T-cell (primary cell): ENCODE measurements at regions not wholly inside any gene's neighbourhood (a gene's known extent, or its start where the extent isn't known, plus 50 kb on each side); places are given as distances from the start of the nearest gene placed in this dataset.

Experiments
- ATAC-seq, 4 experiments: fragments of 200-7000 bp in 3 of 4; fragments of 150-1000 bp in 1 of 4; cut with Tn5 transposase; replicated peaks in 1 of 4; 1 replicate in 3 of 4; 2 replicates in 1 of 4; pipeline ENCODE4 v1.10.0; 2021; ENCODE audit warnings: moderate library complexity in 3 of 4, mild to moderate bottlenecking in 2 of 4, moderate number of reproducible peaks in 1 of 4
- CTCF ChIA-PET, 2 donors: fragments of 300-600 bp; sonication (Branson Sonifier 250); formaldehyde crosslinking; loops; one replicate each; lab custom pipeline; 2022; ENCODE audit warnings: antibody characterized with exemption in 2 of 2; lab: Charles Lee
- POLR2A ChIA-PET, 2 donors: fragments of 300-600 bp; sonication (Branson Sonifier 250); formaldehyde crosslinking; loops; one replicate each; lab custom pipeline; 2022; ENCODE audit warnings: antibody characterized with exemption in 2 of 2; lab: Charles Lee
- DNase-seq, 35 experiments: peaks; one replicate each; pipeline versions ENCODE4 v3.0.0 to v3.0.0-alpha.2; 2013 to 2023
- H3K27ac ChIP-seq: one replicate; pipeline ENCODE4 v1.5.1; 2013; ENCODE audit warnings: low read length
- H3K27me3 ChIP-seq, 2 experiments: replicated peaks in 1 of 2; 1 replicate in 1 of 2; 2 replicates in 1 of 2; pipeline versions ENCODE4 v1.6.1 to v1.7.0; 2013; ENCODE audit warnings: low read length in 1 of 2, mixed read lengths in 1 of 2; ENCODE audit not compliant: control insufficient read depth in 2 of 2, insufficient read depth in 2 of 2; ENCODE audit errors: extremely low read depth in 1 of 2
- H3K36me3 ChIP-seq, 2 donors: 1 replicate in 1 of 2; 2 replicates in 1 of 2; pipeline versions ENCODE4 v1.6.1 to v1.7.0; 2013; ENCODE audit warnings: low read length in 1 of 2; ENCODE audit not compliant: control insufficient read depth in 2 of 2, insufficient read depth in 1 of 2; ENCODE audit errors: extremely low read depth in 1 of 2
- H3K4me1 ChIP-seq, 2 experiments: 1 replicate in 1 of 2; 2 replicates in 1 of 2; pipeline versions ENCODE4 v1.6.1 to v1.7.0; 2013; ENCODE audit warnings: low read length in 2 of 2, mixed read lengths in 1 of 2; ENCODE audit not compliant: insufficient read depth in 2 of 2, control insufficient read depth in 1 of 2; ENCODE audit errors: extremely low read depth in 1 of 2
- H3K4me3 ChIP-seq, 2 donors: 1 replicate in 1 of 2; 2 replicates in 1 of 2; pipeline versions ENCODE4 v1.5.1 to v1.7.0; 2013; ENCODE audit warnings: mild to moderate bottlenecking in 2 of 2, low read length in 1 of 2, moderate library complexity in 1 of 2; ENCODE audit not compliant: control insufficient read depth in 1 of 2; ENCODE audit errors: extremely low read depth in 1 of 2
- H3K9me3 ChIP-seq: 2 replicates; pipeline ENCODE4 v1.7.0; 2013
- H3K27ac Mint-ChIP-seq, 2 donors: one replicate each; pipeline ENCODE4 v1.8.0; 2020 to 2021; ENCODE audit warnings: mild to moderate bottlenecking in 2 of 2, mixed read lengths in 2 of 2
- H3K27me3 Mint-ChIP-seq, 2 donors: one replicate each; pipeline ENCODE4 v1.8.0; 2021 to 2022; ENCODE audit warnings: mixed read lengths in 2 of 2
- H3K36me3 Mint-ChIP-seq: one replicate; pipeline ENCODE4 v1.8.0; 2021; ENCODE audit warnings: mixed read lengths
- H3K4me1 Mint-ChIP-seq, 3 donors: one replicate each; pipeline ENCODE4 v1.8.0; 2020 to 2022; ENCODE audit warnings: mixed read lengths in 3 of 3, mild to moderate bottlenecking in 1 of 3
- H3K4me3 Mint-ChIP-seq, 3 donors: one replicate each; pipeline ENCODE4 v1.8.0; 2020 to 2022; ENCODE audit warnings: mild to moderate bottlenecking in 3 of 3, mixed read lengths in 3 of 3, moderate library complexity in 3 of 3
- H3K9me3 Mint-ChIP-seq, 3 donors: one replicate each; pipeline ENCODE4 v1.8.0; 2020 to 2022; ENCODE audit warnings: mixed read lengths in 3 of 3
- WGBS: methylation state at CpG from one replicate; pipeline ENCODE4 v1.1.5; 2013; ENCODE audit warnings: missing lambda C conversion rate; ENCODE audit not compliant: insufficient coverage; 5-methylcytosine and 5-hydroxymethylcytosine counted together

GRCh38 chr18:24558403-24558802, 98.0 kb downstream of the HRH4 start:
- Histone ChIP-seq H3K4me3 (no peak overlapping the region), H3K36me3 (no peaks in the 10 kb centered on the region), H3K27me3 (peaks cover 0 to 2% of the 10 kb centered on the region in 2 experiments), H3K4me1 (no peaks in the 10 kb centered on the region), H3K9me3 (no peaks in the 10 kb centered on the region), H3K27ac (no peak overlapping the region)
- CTCF ChIA-PET: interaction anchor here in 1 of 2 donors (0.6 kb wide), 1 partner anchor 410 kb away, joined by 3 read pairs; no protein-coding TSS in a partner anchor
- no peak for DNase-seq
- POLR2A ChIA-PET: no interaction called here
- H3K27ac Mint-ChIP-seq: no peak overlapping the region
- peaks cover 18 to 21% of the 10 kb centered on the region in 2 donors for H3K27me3 Mint-ChIP-seq
- peaks cover 0 to 1% (median 0%) of the 10 kb centered on the region in 3 donors for H3K4me1 Mint-ChIP-seq
- ATAC-seq: no peak
- WGBS: no CpG with 5 or more reads among the region's 7 CpGs
- no peak overlapping the region for H3K4me3 Mint-ChIP-seq
- no peaks in the 10 kb centered on the region for H3K9me3 Mint-ChIP-seq
- H3K36me3 Mint-ChIP-seq: no peaks in the 10 kb centered on the region

- Histone ChIP-seq H3K36me3 (no peaks in the 10 kb centered on the region), H3K4me3 (no peak overlapping the region), H3K27ac (no peak overlapping the region), H3K4me1 (no peaks in the 10 kb centered on the region), H3K9me3 (no peaks in the 10 kb centered on the region), H3K27me3 (peaks cover 0 to 2% of the 10 kb centered on the region in 2 experiments)
- no peaks in the 10 kb centered on the region for H3K36me3 Mint-ChIP-seq
- ChIA-PET POLR2A (no interaction called here), CTCF (no interaction called here)
- WGBS: 80% methylated on average over 1 of the region's 4 CpGs
- DNase-seq (no peak), ATAC-seq (no peak)
- no peak overlapping the region for H3K27ac Mint-ChIP-seq
- no peaks in the 10 kb centered on the region for H3K9me3 Mint-ChIP-seq
- H3K4me3 Mint-ChIP-seq: no peak overlapping the region
- H3K27me3 Mint-ChIP-seq: peaks cover 20 to 21% of the 10 kb centered on the region in 2 donors
- H3K4me1 Mint-ChIP-seq: no peaks in the 10 kb centered on the region
Observed at GRCh38 chr18:24559526-24559925, 99.1 kb downstream of the HRH4 start.

- Mint-ChIP-seq H3K9me3 (no peaks in the 10 kb centered on the region), H3K4me1 (no peaks in the 10 kb centered on the region), H3K27me3 (peaks cover 21 to 22% of the 10 kb centered on the region in 2 donors), H3K4me3 (no peak overlapping the region), H3K27ac (no peak overlapping the region), H3K36me3 (no peaks in the 10 kb centered on the region)
- DNase-seq: no peak
- ATAC-seq: no peak
- Histone ChIP-seq H3K4me3 (no peak overlapping the region), H3K27ac (no peak overlapping the region), H3K4me1 (no peaks in the 10 kb centered on the region), H3K27me3 (peaks cover 0 to 2% of the 10 kb centered on the region in 2 experiments), H3K9me3 (no peaks in the 10 kb centered on the region), H3K36me3 (no peaks in the 10 kb centered on the region)
- POLR2A ChIA-PET: no interaction called here
- CTCF ChIA-PET: no interaction called here
- WGBS: no CpG with 5 or more reads among the region's 7 CpGs
Observed at GRCh38 chr18:24560511-24560981, 100.1 kb downstream of the HRH4 start.

GRCh38 chr18:24561369-24561965, 101.0 kb downstream of the HRH4 start:
- H3K9me3 ChIP-seq: no peaks in the 10 kb centered on the region
- Mint-ChIP-seq H3K27me3 (peaks cover 20 to 21% of the 10 kb centered on the region in 2 donors), H3K9me3 (no peaks in the 10 kb centered on the region), H3K4me1 (no peaks in the 10 kb centered on the region), H3K27ac (no peak overlapping the region), H3K4me3 (no peak overlapping the region), H3K36me3 (no peaks in the 10 kb centered on the region)
- H3K4me3 ChIP-seq: no peak overlapping the region
- DNase-seq (no peak), ATAC-seq (no peak)
- H3K4me1 ChIP-seq: no peaks in the 10 kb centered on the region
- no peak overlapping the region for H3K27ac ChIP-seq
- no peaks in the 10 kb centered on the region for H3K36me3 ChIP-seq
- H3K27me3 ChIP-seq: peaks cover 0 to 2% of the 10 kb centered on the region in 2 experiments
- 20% methylated on average over 1 of the region's 8 CpGs for WGBS
- CTCF ChIA-PET: no interaction called here
- POLR2A ChIA-PET: no interaction called here

GRCh38 chr18:24567199-24567598, 106.8 kb downstream of the HRH4 start:
- H3K27me3 Mint-ChIP-seq: peaks cover 2 to 3% of the 10 kb centered on the region in 2 donors
- Histone ChIP-seq H3K27me3 (no peaks in the 10 kb centered on the region), H3K4me1 (no peaks in the 10 kb centered on the region), H3K9me3 (no peaks in the 10 kb centered on the region), H3K27ac (no peak overlapping the region), H3K4me3 (no peak overlapping the region), H3K36me3 (no peaks in the 10 kb centered on the region)
- H3K4me3 Mint-ChIP-seq: no peak overlapping the region
- H3K27ac Mint-ChIP-seq: no peak overlapping the region
- H3K4me1 Mint-ChIP-seq: no peaks in the 10 kb centered on the region
- ChIA-PET POLR2A (interaction anchor here in 1 of 2 donors (0.5 kb wide), 1 partner anchor 784 kb away, joined by 6 read pairs; no protein-coding TSS in a partner anchor), CTCF (interaction anchor here in 1 of 2 donors (0.6 kb wide), 1 partner anchor 158 kb away, joined by 4 read pairs; no protein-coding TSS in a partner anchor)
- H3K9me3 Mint-ChIP-seq: no peaks in the 10 kb centered on the region
- ATAC-seq: no peak
- no peaks in the 10 kb centered on the region for H3K36me3 Mint-ChIP-seq
- WGBS: no CpG with 5 or more reads among the region's 4 CpGs
- DNase-seq: no peak

- no peak overlapping the region for H3K4me3 ChIP-seq
- no peak overlapping the region for H3K27ac ChIP-seq
- ChIA-PET POLR2A (no interaction called here), CTCF (no interaction called here)
- Mint-ChIP-seq H3K4me3 (no peak overlapping the region), H3K9me3 (peaks cover 0 to 14% (median 10%) of the 10 kb centered on the region in 3 donors), H3K4me1 (no peaks in the 10 kb centered on the region), H3K27ac (no peak overlapping the region), H3K36me3 (no peaks in the 10 kb centered on the region), H3K27me3 (no peaks in the 10 kb centered on the region)
- DNase-seq: no peak
- ATAC-seq: no peak
- no peaks in the 10 kb centered on the region for H3K36me3 ChIP-seq
- no peaks in the 10 kb centered on the region for H3K4me1 ChIP-seq
- H3K27me3 ChIP-seq: peaks cover 0 to 2% of the 10 kb centered on the region in 2 experiments
- WGBS: no CpG with 5 or more reads among the region's 4 CpGs
- peaks cover 3% of the 10 kb centered on the region for H3K9me3 ChIP-seq
Observed at GRCh38 chr18:24570716-24571115, 110.3 kb downstream of the HRH4 start.
